ENCODE measurements at regions not wholly inside any gene's neighbourhood (a gene's known extent, or its start where the extent isn't known, plus 50 kb on each side); places are given as distances from the start of the nearest gene placed in this dataset.
"Not testable (repeated sequence)": the region's sequence is repeated elsewhere in the genome, so short reads cannot be mapped to it uniquely, and the experiment has no call there.

GRCh38 chr16:21372162-21372835, 94.2 kb upstream of the CRYM start:
- in situ Hi-C loops (cut with MboI; ENCODE audit: low sequenced_read_pairs); H3K36me3 ChIP-seq (replicated peaks); H3K27me3 ChIP-seq (ENCODE audit: low read depth); H3K4me3 ChIP-seq; H3K9me3 ChIP-seq; H3K4me1 ChIP-seq: not testable (repeated sequence)
- peak; percentile 28 to 30 for DNase-seq (ENCODE audit: low spot score in 2 of 2)

- H3K4me1 ChIP-seq; in situ Hi-C loops (cut with MboI; ENCODE audit: low sequenced_read_pairs); H3K27me3 ChIP-seq (ENCODE audit: low read depth); H3K36me3 ChIP-seq (replicated peaks); DNase-seq (ENCODE audit: low spot score in 2 of 2); H3K4me3 ChIP-seq; H3K9me3 ChIP-seq: not testable (repeated sequence)
Observed at GRCh38 chr16:21370791-21371190, 92.7 kb upstream of the CRYM start.

GRCh38 chr16:21368973-21369942, 91.2 kb upstream of the CRYM start:
- in situ Hi-C loops (cut with MboI; ENCODE audit: low sequenced_read_pairs); H3K4me1 ChIP-seq; H3K36me3 ChIP-seq (replicated peaks); H3K9me3 ChIP-seq; H3K4me3 ChIP-seq; H3K27me3 ChIP-seq (ENCODE audit: low read depth): not testable (repeated sequence)
- peak in 1 of 2 experiments; percentile 19 for DNase-seq (ENCODE audit: low spot score in 2 of 2)

- H3K9me3 ChIP-seq; in situ Hi-C loops (cut with MboI; ENCODE audit: low sequenced_read_pairs); H3K4me1 ChIP-seq; H3K27me3 ChIP-seq (ENCODE audit: low read depth); DNase-seq (ENCODE audit: low spot score in 2 of 2); H3K4me3 ChIP-seq; H3K36me3 ChIP-seq (replicated peaks): not testable (repeated sequence)
Observed at GRCh38 chr16:21367733-21368421, 89.8 kb upstream of the CRYM start.

- H3K27me3 ChIP-seq (ENCODE audit: low read depth); H3K9me3 ChIP-seq; H3K4me1 ChIP-seq; H3K36me3 ChIP-seq (replicated peaks); DNase-seq (ENCODE audit: low spot score in 2 of 2); in situ Hi-C loops (cut with MboI; ENCODE audit: low sequenced_read_pairs); H3K4me3 ChIP-seq: not testable (repeated sequence)
Observed at GRCh38 chr16:21366998-21367397, 88.9 kb upstream of the CRYM start.

- H3K36me3 ChIP-seq (replicated peaks); in situ Hi-C loops (cut with MboI; ENCODE audit: low sequenced_read_pairs): not testable (repeated sequence)
Observed at GRCh38 chr16:21365541-21365940, 87.5 kb upstream of the CRYM start.

GRCh38 chr16:21363550-21364223, 85.6 kb upstream of the CRYM start:
- H3K36me3 ChIP-seq (replicated peaks); H3K4me3 ChIP-seq; DNase-seq (ENCODE audit: low spot score in 2 of 2); H3K9me3 ChIP-seq; H3K4me1 ChIP-seq; H3K27me3 ChIP-seq (ENCODE audit: low read depth); in situ Hi-C loops (cut with MboI; ENCODE audit: low sequenced_read_pairs): not testable (repeated sequence)

More at GRCh38 chr16:21365541-21365940, 87.5 kb upstream of the CRYM start:
- not testable (repeated sequence) for H3K4me1 ChIP-seq; H3K4me3 ChIP-seq; H3K27me3 ChIP-seq (ENCODE audit: low read depth); DNase-seq (ENCODE audit: low spot score in 2 of 2); H3K9me3 ChIP-seq

- H3K9me3 ChIP-seq; H3K4me3 ChIP-seq; in situ Hi-C loops (cut with MboI; ENCODE audit: low sequenced_read_pairs); DNase-seq (ENCODE audit: low spot score in 2 of 2); H3K4me1 ChIP-seq; H3K36me3 ChIP-seq (replicated peaks); H3K27me3 ChIP-seq (ENCODE audit: low read depth): not testable (repeated sequence)
Observed at GRCh38 chr16:21361612-21362227, 83.6 kb upstream of the CRYM start.

GRCh38 chr16:21361045-21361444, 83.0 kb upstream of the CRYM start:
- H3K27me3 ChIP-seq (ENCODE audit: low read depth); H3K9me3 ChIP-seq; H3K4me1 ChIP-seq; H3K36me3 ChIP-seq (replicated peaks); in situ Hi-C loops (cut with MboI; ENCODE audit: low sequenced_read_pairs); H3K4me3 ChIP-seq; DNase-seq (ENCODE audit: low spot score in 2 of 2): not testable (repeated sequence)

GRCh38 chr16:21359513-21359912, 81.4 kb upstream of the CRYM start:
- in situ Hi-C loops (cut with MboI; ENCODE audit: low sequenced_read_pairs); H3K4me3 ChIP-seq; H3K4me1 ChIP-seq: not testable (repeated sequence)

GRCh38 chr16:21358261-21358795, 80.2 kb upstream of the CRYM start:
- DNase-seq (ENCODE audit: low spot score in 2 of 2); in situ Hi-C loops (cut with MboI; ENCODE audit: low sequenced_read_pairs); H3K36me3 ChIP-seq (replicated peaks); H3K4me1 ChIP-seq; H3K27me3 ChIP-seq (ENCODE audit: low read depth); H3K9me3 ChIP-seq; H3K4me3 ChIP-seq: not testable (repeated sequence)

More at GRCh38 chr16:21359513-21359912, 81.4 kb upstream of the CRYM start:
- H3K27me3 ChIP-seq (ENCODE audit: low read depth); DNase-seq (ENCODE audit: low spot score in 2 of 2); H3K36me3 ChIP-seq (replicated peaks); H3K9me3 ChIP-seq: not testable (repeated sequence)

- DNase-seq (ENCODE audit: low spot score in 2 of 2); H3K4me3 ChIP-seq; in situ Hi-C loops (cut with MboI; ENCODE audit: low sequenced_read_pairs): not testable (repeated sequence)
Observed at GRCh38 chr16:21356308-21356707, 78.2 kb upstream of the CRYM start.

GRCh38 chr16:21351433-21351832, 73.3 kb upstream of the CRYM start:
- in situ Hi-C loops (cut with MboI; ENCODE audit: low sequenced_read_pairs); DNase-seq (ENCODE audit: low spot score in 2 of 2); H3K4me1 ChIP-seq; H3K27me3 ChIP-seq (ENCODE audit: low read depth); H3K36me3 ChIP-seq (replicated peaks); H3K4me3 ChIP-seq; H3K9me3 ChIP-seq: not testable (repeated sequence)

More at GRCh38 chr16:21356308-21356707, 78.2 kb upstream of the CRYM start:
- not testable (repeated sequence) for H3K27me3 ChIP-seq (ENCODE audit: low read depth); H3K36me3 ChIP-seq (replicated peaks); H3K4me1 ChIP-seq; H3K9me3 ChIP-seq

Measured in HAP-1 (cell line).